OCI-LY1 (cell line): ENCODE measurements at regions not wholly inside any gene's neighbourhood (a gene's known extent, or its start where the extent isn't known, plus 50 kb on each side); places are given as distances from the start of the nearest gene placed in this dataset.

Experiments used
- H2AFZ ChIP-seq: fragments of 200-600 bp; sonication (generic), shearing (Covaris generic); 2 replicates; pipeline ENCODE4 v1.6.0; 2014; ENCODE audit warnings: antibody characterized with exemption, mild to moderate bottlenecking, low read length
- H3F3A ChIP-seq: fragments of 200-600 bp; sonication (generic), shearing (Covaris generic); 2 replicates; pipeline ENCODE4 v1.6.0; 2014; ENCODE audit warnings: mild to moderate bottlenecking, antibody characterized with exemption, low read length, moderate library complexity; ENCODE audit not compliant: insufficient read depth
- H3K27ac ChIP-seq: fragments of 200-600 bp; sonication (generic); 2 replicates; pipeline ENCODE4 v1.5.1; 2014; ENCODE audit warnings: low read length, mixed run types, mild to moderate bottlenecking, low read depth; ENCODE audit not compliant: poor library complexity, severe bottlenecking
- H3K27me3 ChIP-seq: fragments of 200-600 bp; sonication (generic); 2 replicates; pipeline ENCODE4 v1.6.0; 2014; ENCODE audit warnings: antibody characterized with exemption, mild to moderate bottlenecking, low read length, moderate library complexity; ENCODE audit not compliant: insufficient read depth
- H3K36me3 ChIP-seq: fragments of 200-600 bp; sonication (generic); 2 replicates; pipeline ENCODE4 v1.6.1; 2014; ENCODE audit warnings: mild to moderate bottlenecking, antibody characterized with exemption, low read length, moderate library complexity, mixed read lengths; ENCODE audit not compliant: insufficient read depth
- H3K4me1 ChIP-seq: fragments of 200-600 bp; sonication (generic); 2 replicates; pipeline ENCODE4 v1.5.1; 2014; ENCODE audit warnings: mild to moderate bottlenecking, low read length, moderate library complexity; ENCODE audit not compliant: insufficient read depth, severe bottlenecking
- H3K4me2 ChIP-seq: fragments of 200-600 bp; sonication (generic), shearing (Covaris generic); 2 replicates; pipeline ENCODE4 v1.6.1; 2014; ENCODE audit warnings: low read length
- H3K4me3 ChIP-seq: fragments of 200-600 bp; sonication (generic); 2 replicates; pipeline ENCODE4 v1.5.1; 2014; ENCODE audit warnings: low read length, low read depth, mild to moderate bottlenecking, mixed read lengths; ENCODE audit not compliant: poor library complexity, severe bottlenecking
- H3K79me2 ChIP-seq: fragments of 200-600 bp; shearing (Covaris generic); 2 replicates; pipeline ENCODE4 v1.6.1; 2016; ENCODE audit warnings: mixed run types, low read length, mixed read lengths; ENCODE audit not compliant: insufficient read depth
- H3K9ac ChIP-seq: fragments of 200-600 bp; sonication (generic), shearing (Covaris generic); 2 replicates; pipeline ENCODE4 v1.6.1; 2014; ENCODE audit warnings: mild to moderate bottlenecking, low read length, mixed read lengths
- H3K9me2 ChIP-seq: fragments of 200-600 bp; sonication (generic), shearing (Covaris generic); 2 replicates; pipeline ENCODE4 v1.6.1; 2014; ENCODE audit warnings: low read depth, mild to moderate bottlenecking, low read length, mixed read lengths
- H3K9me3 ChIP-seq: fragments of 200-600 bp; shearing (Covaris generic); 2 replicates; pipeline ENCODE4 v1.6.1; 2014; ENCODE audit warnings: low read length, mixed read lengths
- H4K20me1 ChIP-seq: fragments of 200-600 bp; sonication (generic), shearing (Covaris generic); 2 replicates; pipeline ENCODE4 v1.6.0; 2016; ENCODE audit warnings: mild to moderate bottlenecking, low read length; ENCODE audit not compliant: insufficient read depth
- EZH2 ChIP-seq: fragments of 200-600 bp; sonication (generic), shearing (Covaris generic); IDR thresholded peaks from 2 replicates; pipeline ENCODE4 v1.8.0; 2017; ENCODE audit warnings: borderline replicate concordance, mixed run types, mild to moderate bottlenecking, antibody characterized with exemption, low read length, moderate library complexity, mixed read lengths
- TF ChIP-seq, protein P1 (sequence below): fragments of 200-600 bp; sonication (generic), shearing (Covaris generic); IDR thresholded peaks from 2 replicates; pipeline ENCODE4 v1.5.1; 2017; ENCODE audit warnings: mild to moderate bottlenecking, antibody characterized with exemption, low read length, moderate library complexity, mixed read lengths

DNA sequence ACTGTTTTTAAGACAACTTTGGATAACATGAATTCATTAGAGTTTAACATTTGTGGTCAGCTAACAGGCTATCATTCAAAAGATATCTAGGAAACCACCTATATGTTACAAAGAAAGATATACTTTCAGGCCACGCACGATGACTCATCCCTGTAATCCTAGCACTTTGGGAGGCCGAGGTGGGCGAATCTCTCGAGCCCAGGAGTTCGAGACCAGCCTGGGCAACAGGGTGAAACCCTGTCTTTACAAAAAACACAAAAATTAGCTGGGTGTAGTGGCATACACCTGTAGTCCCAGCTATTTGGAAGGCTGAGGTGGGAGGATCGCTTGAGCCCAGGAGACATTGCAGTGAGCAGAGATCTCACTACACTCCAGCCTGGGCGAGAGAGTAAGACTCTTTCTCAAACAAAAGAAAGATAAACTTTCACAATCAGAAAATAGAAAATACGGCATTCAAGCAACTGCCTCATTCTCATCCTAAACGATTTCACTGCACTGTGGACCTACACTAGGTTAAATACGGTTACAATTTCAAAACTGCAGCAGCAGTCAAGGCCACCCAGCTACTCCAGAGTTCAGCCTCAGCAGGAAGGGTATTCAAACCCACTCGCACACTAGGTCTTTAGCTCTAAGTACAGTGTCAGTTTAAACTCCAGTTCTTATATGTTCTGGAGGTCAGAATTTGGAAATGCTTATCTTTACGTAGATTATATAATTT is 250.0 kb upstream of the SLC39A10 start:
- TF ChIP-seq, protein P1, sequence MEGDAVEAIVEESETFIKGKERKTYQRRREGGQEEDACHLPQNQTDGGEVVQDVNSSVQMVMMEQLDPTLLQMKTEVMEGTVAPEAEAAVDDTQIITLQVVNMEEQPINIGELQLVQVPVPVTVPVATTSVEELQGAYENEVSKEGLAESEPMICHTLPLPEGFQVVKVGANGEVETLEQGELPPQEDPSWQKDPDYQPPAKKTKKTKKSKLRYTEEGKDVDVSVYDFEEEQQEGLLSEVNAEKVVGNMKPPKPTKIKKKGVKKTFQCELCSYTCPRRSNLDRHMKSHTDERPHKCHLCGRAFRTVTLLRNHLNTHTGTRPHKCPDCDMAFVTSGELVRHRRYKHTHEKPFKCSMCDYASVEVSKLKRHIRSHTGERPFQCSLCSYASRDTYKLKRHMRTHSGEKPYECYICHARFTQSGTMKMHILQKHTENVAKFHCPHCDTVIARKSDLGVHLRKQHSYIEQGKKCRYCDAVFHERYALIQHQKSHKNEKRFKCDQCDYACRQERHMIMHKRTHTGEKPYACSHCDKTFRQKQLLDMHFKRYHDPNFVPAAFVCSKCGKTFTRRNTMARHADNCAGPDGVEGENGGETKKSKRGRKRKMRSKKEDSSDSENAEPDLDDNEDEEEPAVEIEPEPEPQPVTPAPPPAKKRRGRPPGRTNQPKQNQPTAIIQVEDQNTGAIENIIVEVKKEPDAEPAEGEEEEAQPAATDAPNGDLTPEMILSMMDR: no peak
- no peak for TF ChIP-seq EZH2
- H3K4me3 ChIP-seq: no peak overlapping the region
- no peaks in the 10 kb centered on the region for H3F3A ChIP-seq
- H3K36me3 ChIP-seq: no peaks in the 10 kb centered on the region
- H3K9ac ChIP-seq: no peak overlapping the region
- H3K4me1 ChIP-seq: no peaks in the 10 kb centered on the region
- no peaks in the 10 kb centered on the region for H3K9me2 ChIP-seq
- no peaks in the 10 kb centered on the region for H4K20me1 ChIP-seq
- no peaks in the 10 kb centered on the region for H3K79me2 ChIP-seq
- no peak overlapping the region for H2AFZ ChIP-seq
- no peaks in the 10 kb centered on the region for H3K9me3 ChIP-seq
- H3K27me3 ChIP-seq: no peaks in the 10 kb centered on the region
- no peak overlapping the region for H3K27ac ChIP-seq
- H3K4me2 ChIP-seq: no peak overlapping the region

DNA sequence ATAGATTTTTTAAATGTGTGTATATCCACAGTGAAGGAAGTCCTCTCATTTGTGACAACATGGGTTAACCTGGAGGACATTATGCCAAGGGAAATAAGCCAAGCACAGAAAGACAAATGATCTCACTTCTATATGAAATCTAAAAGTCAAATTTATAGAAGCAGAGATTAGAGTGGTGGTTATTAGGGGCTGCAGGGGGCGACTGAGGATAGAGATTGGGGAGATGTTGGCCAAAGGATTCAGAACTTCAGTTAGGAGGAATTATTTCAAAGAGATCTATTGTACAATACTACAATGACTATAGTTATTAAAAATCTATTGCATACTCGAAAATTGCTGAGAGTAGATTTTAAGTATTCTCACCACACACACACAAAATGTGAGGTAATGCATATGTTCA is 252.4 kb upstream of the SLC39A10 start:
- TF ChIP-seq, protein P1: no peak
- TF ChIP-seq EZH2: no peak
- H3F3A ChIP-seq: no peaks in the 10 kb centered on the region

DNA sequence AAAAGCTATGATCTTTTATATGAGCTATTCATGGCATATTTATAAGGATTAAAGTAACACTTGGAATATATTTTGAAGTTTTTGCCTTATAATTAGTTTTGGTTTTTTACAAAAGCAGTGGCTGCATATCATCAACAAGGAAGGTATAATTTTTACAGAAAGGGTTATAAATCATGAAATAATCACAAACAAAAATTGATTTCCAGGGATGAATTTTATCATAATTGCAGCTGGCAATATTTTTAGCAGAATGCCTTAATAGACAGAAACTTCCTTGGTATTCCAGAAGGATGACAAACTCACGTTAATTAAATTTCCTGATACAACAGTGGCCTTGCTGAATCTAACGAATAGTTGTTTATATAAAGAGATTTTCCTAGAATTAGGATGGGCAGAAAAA is 260.5 kb upstream of the SLC39A10 start:
- Histone ChIP-seq H3K9me2 (no peaks in the 10 kb centered on the region), H3K27me3 (no peaks in the 10 kb centered on the region)
- TF ChIP-seq, protein P1: no peak
- TF ChIP-seq EZH2: no peak

More for the DNA sequence above, 252.4 kb upstream of the SLC39A10 start:
- no peaks in the 10 kb centered on the region for H3K4me1 ChIP-seq
- H2AFZ ChIP-seq: no peak overlapping the region
- no peak overlapping the region for H3K27ac ChIP-seq
- H3K4me3 ChIP-seq: no peak overlapping the region
- no peaks in the 10 kb centered on the region for H3K27me3 ChIP-seq
- no peak overlapping the region for H3K4me2 ChIP-seq
- no peaks in the 10 kb centered on the region for H3K9me2 ChIP-seq
- no peaks in the 10 kb centered on the region for H3K79me2 ChIP-seq
- no peak overlapping the region for H3K9ac ChIP-seq
- H3K36me3 ChIP-seq: no peaks in the 10 kb centered on the region
- H3K9me3 ChIP-seq: no peaks in the 10 kb centered on the region
- no peaks in the 10 kb centered on the region for H4K20me1 ChIP-seq

More for the DNA sequence above, 260.5 kb upstream of the SLC39A10 start:
- Histone ChIP-seq H3K9me3 (no peaks in the 10 kb centered on the region), H3K4me2 (no peak overlapping the region), H2AFZ (no peak overlapping the region), H3K27ac (no peak overlapping the region), H4K20me1 (no peaks in the 10 kb centered on the region), H3K4me1 (no peaks in the 10 kb centered on the region), H3K4me3 (no peak overlapping the region), H3K79me2 (no peaks in the 10 kb centered on the region), H3K36me3 (no peaks in the 10 kb centered on the region), H3K9ac (no peak overlapping the region), H3F3A (no peaks in the 10 kb centered on the region)
